Ishikawa (cell line): ENCODE measurements at regions not wholly inside any gene's neighbourhood (a gene's known extent, or its start where the extent isn't known, plus 50 kb on each side); places are given as distances from the start of the nearest gene placed in this dataset.

ENCODE experiments used
- CEBPB ChIP-seq: IDR thresholded peaks from 2 replicates; pipeline ENCODE4 v1.6.1; 2012
- CREB1 ChIP-seq: IDR thresholded peaks from 2 replicates; pipeline ENCODE4 v1.6.1; 2012; ENCODE audit warnings: low read depth
- EGR1 ChIP-seq: IDR thresholded peaks from 2 replicates; pipeline ENCODE4 v1.6.1; 2012
- EP300 ChIP-seq: IDR thresholded peaks from 2 replicates; pipeline ENCODE4 v1.6.1; 2012; ENCODE audit warnings: borderline replicate concordance
- FOXM1 ChIP-seq: IDR thresholded peaks from 2 replicates; pipeline ENCODE4 v1.6.1; 2012; ENCODE audit warnings: low read depth, borderline replicate concordance
- MAX ChIP-seq: IDR thresholded peaks from 2 replicates; pipeline ENCODE4 v1.6.1; 2012
- NFIC ChIP-seq: IDR thresholded peaks from 2 replicates; pipeline ENCODE4 v1.6.1; 2012
- RAD21 ChIP-seq: IDR thresholded peaks from 2 replicates; pipeline ENCODE4 v1.6.1; 2012; ENCODE audit warnings: low read depth
- REST ChIP-seq: IDR thresholded peaks from 2 replicates; pipeline ENCODE4 v1.6.1; 2012; ENCODE audit warnings: low read depth, mild to moderate bottlenecking
- TAF1 ChIP-seq: IDR thresholded peaks from 2 replicates; pipeline ENCODE4 v1.6.1; 2012; ENCODE audit warnings: low read depth, mild to moderate bottlenecking
- TCF12 ChIP-seq: IDR thresholded peaks from 2 replicates; pipeline ENCODE4 v1.6.1; 2012; ENCODE audit warnings: low read depth
- TEAD4 ChIP-seq: IDR thresholded peaks from 2 replicates; pipeline ENCODE4 v1.6.1; 2012
- USF1 ChIP-seq: IDR thresholded peaks from 2 replicates; pipeline ENCODE4 v1.6.1; 2012
- YY1 ChIP-seq: IDR thresholded peaks from 2 replicates; pipeline ENCODE4 v1.6.1; 2012; ENCODE audit warnings: low read depth
- ZBTB7A ChIP-seq: IDR thresholded peaks from 2 replicates; pipeline ENCODE4 v1.6.1; 2012; ENCODE audit warnings: low read depth

- TF ChIP-seq TEAD4 = no peak
- TF ChIP-seq REST = no peak
Measured at GRCh38 chr20:61026173-61026572, 225.9 kb upstream of the CDH4 start.

DNA sequence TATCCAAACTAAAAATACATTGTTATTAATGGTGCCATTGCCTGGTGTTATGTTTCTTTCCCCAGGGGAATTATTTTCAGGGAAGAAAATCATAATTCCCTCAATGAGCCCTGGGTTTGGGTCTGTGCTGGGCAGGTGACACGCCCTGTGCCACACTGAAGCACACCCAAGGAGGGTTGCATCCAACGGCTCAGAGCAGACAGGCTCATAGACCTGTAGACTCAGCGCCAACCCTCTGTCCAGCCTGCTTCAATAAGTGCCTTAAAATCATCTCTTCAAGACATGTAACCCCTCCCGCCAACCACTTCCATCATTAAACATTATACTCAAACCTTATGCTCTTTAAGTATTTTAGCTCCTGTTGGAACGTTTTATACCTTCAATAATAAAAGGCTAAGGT lies 225.3 kb upstream of the CDH4 start:
- TF ChIP-seq RAD21 (no peak), REST (no peak), EP300 (no peak), TAF1 (no peak), MAX (no peak)

GRCh38 chr20:61027218-61027617 lies 224.8 kb upstream of the CDH4 start:
- TF ChIP-seq CEBPB (no peak), EGR1 (no peak), REST (no peak), TCF12 (no peak), USF1 (no peak), TAF1 (no peak), YY1 (no peak), TEAD4 (no peak), RAD21 (no peak), FOXM1 (no peak), NFIC (no peak), MAX (no peak)

DNA sequence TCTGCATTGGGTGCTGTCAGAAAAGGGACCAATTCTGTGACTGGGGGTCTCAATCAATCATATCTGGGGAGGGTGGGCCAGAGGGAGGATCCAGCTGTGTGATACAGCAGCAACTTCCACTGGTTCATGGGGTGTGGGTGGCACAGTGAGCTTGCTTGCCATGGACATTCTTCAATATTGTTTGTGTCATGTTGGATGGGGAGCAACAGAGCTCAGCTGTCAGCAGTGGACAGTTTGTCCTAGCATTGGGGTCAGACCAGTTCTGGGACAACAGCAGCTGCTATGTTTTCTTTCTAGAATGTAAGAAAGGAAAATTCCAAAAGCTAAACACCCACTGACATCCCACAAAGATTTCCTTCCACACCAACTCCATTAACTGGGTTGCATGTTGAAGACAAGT lies 221.9 kb upstream of the CDH4 start:
- TF ChIP-seq ZBTB7A (no peak), CREB1 (no peak), TAF1 (no peak), NFIC (no peak), TCF12 (no peak), CEBPB (no peak), TEAD4 (no peak)

- no peak for TF ChIP-seq MAX
- no peak for TF ChIP-seq TEAD4
- no peak for TF ChIP-seq RAD21
- no peak for TF ChIP-seq USF1
- no peak for TF ChIP-seq REST
- TF ChIP-seq CEBPB = no peak
- TF ChIP-seq ZBTB7A = no peak
- no peak for TF ChIP-seq TAF1
- TF ChIP-seq TCF12 = no peak
- no peak for TF ChIP-seq NFIC
- TF ChIP-seq FOXM1 = no peak
Measured at GRCh38 chr20:61031101-61031830, 220.8 kb upstream of the CDH4 start.
